H1 (cell line): ENCODE measurements at regions not wholly inside any gene's neighbourhood (a gene's known extent, or its start where the extent isn't known, plus 50 kb on each side); places are given as distances from the start of the nearest gene placed in this dataset.

ENCODE experiments used
- CTCF ChIA-PET: fragments of 300-600 bp; sonication (Branson Sonifier 250); formaldehyde crosslinking; loops from one replicate; lab custom pipeline; 2021; ENCODE audit not compliant: partially characterized antibody; lab: Charles Lee
- POLR2A ChIA-PET: fragments of 300-600 bp; sonication (Branson Sonifier 250); formaldehyde crosslinking; loops from one replicate; lab custom pipeline; 2021; ENCODE audit warnings: inconsistent platforms; ENCODE audit not compliant: partially characterized antibody; lab: Charles Lee
- DNase-seq, 2 experiments: peaks; one replicate each; pipeline versions ENCODE4 v3.0.0 to v3.0.0-alpha.2; 2010 to 2022; ENCODE audit warnings: low spot score in 2 of 2, low read depth in 1 of 2, mixed read lengths in 1 of 2
- FAIRE-seq: peaks from 2 replicates; lab custom pipeline; 2011; peaks lifted over from hg19 to GRCh38; lab: Jason Lieb, UNC
- H2AFZ ChIP-seq: 2 replicates; pipeline ENCODE4 v1.8.1; 2012; ENCODE audit warnings: low read length, inconsistent platforms
- H2AK5ac ChIP-seq: 2 replicates; pipeline ENCODE4 v1.6.1; 2013; ENCODE audit warnings: low read depth, low read length
- H2BK120ac ChIP-seq: replicated peaks from 2 replicates; pipeline ENCODE3; 2013; ENCODE audit warnings: low read depth, low read length, inconsistent platforms
- H2BK12ac ChIP-seq: 2 replicates; pipeline ENCODE4 v1.6.1; 2013; ENCODE audit warnings: low read depth, low read length
- H2BK15ac ChIP-seq: 2 replicates; pipeline ENCODE4 v1.6.1; 2013; ENCODE audit warnings: low read length
- H2BK20ac ChIP-seq: 2 replicates; pipeline ENCODE4 v1.6.1; 2013; ENCODE audit warnings: low read length
- H2BK5ac ChIP-seq: 2 replicates; pipeline ENCODE4 v1.6.1; 2013; ENCODE audit warnings: low read depth, low read length
- H3K14ac ChIP-seq: 2 replicates; pipeline ENCODE4 v1.6.1; 2013; ENCODE audit warnings: inconsistent platforms; ENCODE audit not compliant: insufficient read length
- H3K18ac ChIP-seq: 2 replicates; pipeline ENCODE4 v1.6.1; 2013; ENCODE audit warnings: low read length; ENCODE audit errors: extremely low read depth
- H3K23ac ChIP-seq: 2 replicates; pipeline ENCODE4 v1.6.1; 2013; ENCODE audit warnings: inconsistent platforms; ENCODE audit not compliant: insufficient read length
- H3K23me2 ChIP-seq: 2 replicates; pipeline ENCODE4 v1.6.1; 2013; ENCODE audit warnings: low read depth, low read length
- H3K27ac ChIP-seq: 2 replicates; pipeline ENCODE4 v1.6.1; 2011; ENCODE audit warnings: low read depth, low read length, inconsistent platforms
- H3K27me3 ChIP-seq, 4 experiments: replicated peaks in 1 of 4; 1 replicate in 1 of 4; 2 replicates in 3 of 4; pipeline versions ENCODE4 v1.6.1 to v1.8.1; 2011 to 2013; ENCODE audit warnings: low read length in 3 of 4, mild to moderate bottlenecking in 3 of 4, inconsistent platforms in 2 of 4, mixed read lengths in 2 of 4, moderate library complexity in 1 of 4; ENCODE audit not compliant: control insufficient read depth in 3 of 4, insufficient read depth in 3 of 4; ENCODE audit errors: extremely low read depth in 1 of 4
- H3K36me3 ChIP-seq, 4 experiments: 2 replicates each; pipeline versions ENCODE4 v1.6.1 to v1.8.1; 2011 to 2013; ENCODE audit warnings: mild to moderate bottlenecking in 4 of 4, low read length in 3 of 4, moderate library complexity in 2 of 4, control low read depth in 1 of 4, inconsistent platforms in 1 of 4; ENCODE audit not compliant: insufficient read depth in 4 of 4, control insufficient read depth in 2 of 4
- H3K4ac ChIP-seq: replicated peaks from 2 replicates; pipeline ENCODE3; 2013; ENCODE audit warnings: low read length, low read depth, mixed read lengths, inconsistent platforms; ENCODE audit not compliant: insufficient read length
- H3K4me1 ChIP-seq, 4 experiments: replicated peaks in 1 of 4; 1 replicate in 1 of 4; 2 replicates in 3 of 4; pipeline versions ENCODE4 v1.6.1 to v1.8.1; 2011 to 2013; ENCODE audit warnings: low read length in 3 of 4, inconsistent platforms in 2 of 4, mixed read lengths in 1 of 4; ENCODE audit not compliant: insufficient read depth in 4 of 4, control insufficient read depth in 3 of 4
- H3K4me2 ChIP-seq, 2 experiments: 2 replicates each; pipeline versions ENCODE4 v1.6.1 to v1.8.1; 2011 to 2013; ENCODE audit warnings: low read depth in 2 of 2, low read length in 2 of 2, control low read depth in 1 of 2, inconsistent platforms in 1 of 2, mild to moderate bottlenecking in 1 of 2; ENCODE audit not compliant: insufficient read depth in 1 of 2
- H3K4me3 ChIP-seq, 4 experiments: fragments of 200-600, 300-600 bp in 1 of 4; sonication (generic), shearing (Covaris generic), sonication (Bioruptor Twin) in 1 of 4; 2 replicates each; pipeline versions ENCODE4 v1.5.1 to v1.8.1; 2011 to 2016; ENCODE audit warnings: low read length in 4 of 4, low read depth in 3 of 4, control low read depth in 2 of 4, inconsistent platforms in 2 of 4, mild to moderate bottlenecking in 2 of 4, mixed read lengths in 1 of 4, moderate library complexity in 1 of 4; ENCODE audit not compliant: insufficient read depth in 2 of 4; ENCODE audit errors: extremely low read depth in 1 of 4
- H3K56ac ChIP-seq: replicated peaks from 2 replicates; pipeline ENCODE3; 2013; ENCODE audit warnings: low read depth, mild to moderate bottlenecking, mixed read lengths, low read length, inconsistent platforms; ENCODE audit not compliant: insufficient read length
- H3K79me1 ChIP-seq: 2 replicates; pipeline ENCODE4 v1.6.1; 2013; ENCODE audit warnings: low read depth, low read length, control low read depth
- H3K79me2 ChIP-seq, 2 experiments: 2 replicates each; pipeline versions ENCODE4 v1.6.1 to v1.8.1; 2012 to 2013; ENCODE audit warnings: low read length in 2 of 2, mild to moderate bottlenecking in 2 of 2, inconsistent platforms in 1 of 2; ENCODE audit not compliant: insufficient read depth in 2 of 2, control insufficient read depth in 1 of 2
- H3K9ac ChIP-seq, 4 experiments: replicated peaks in 1 of 4; 1 replicate in 1 of 4; 2 replicates in 3 of 4; pipeline versions ENCODE4 v1.6.1 to v1.8.1; 2011 to 2013; ENCODE audit warnings: low read depth in 3 of 4, low read length in 3 of 4, control low read depth in 2 of 4, mild to moderate bottlenecking in 2 of 4, moderate library complexity in 2 of 4, inconsistent platforms in 1 of 4; ENCODE audit errors: extremely low read depth in 1 of 4
- H3K9me3 ChIP-seq, 2 experiments: 2 replicates each; pipeline versions ENCODE4 v1.6.1 to v1.8.1; 2012 to 2013; ENCODE audit warnings: mild to moderate bottlenecking in 2 of 2, moderate library complexity in 2 of 2, control low read depth in 1 of 2, inconsistent platforms in 1 of 2, low read depth in 1 of 2, low read length in 1 of 2, mixed read lengths in 1 of 2; ENCODE audit not compliant: insufficient read depth in 2 of 2
- H4K20me1 ChIP-seq, 2 experiments: replicated peaks in 1 of 2; 2 replicates each; pipeline versions ENCODE3 to v1.8.1; 2011 to 2013; ENCODE audit warnings: inconsistent platforms in 2 of 2, low read length in 2 of 2, mild to moderate bottlenecking in 1 of 2; ENCODE audit not compliant: insufficient read depth in 2 of 2, control insufficient read depth in 1 of 2
- H4K5ac ChIP-seq: 2 replicates; pipeline ENCODE4 v1.6.1; 2013; ENCODE audit warnings: low read length, low read depth, mixed read lengths, inconsistent platforms; ENCODE audit not compliant: insufficient read length
- H4K8ac ChIP-seq: 2 replicates; pipeline ENCODE4 v1.8.0; 2013; ENCODE audit warnings: mild to moderate bottlenecking, moderate library complexity, low read length, inconsistent platforms; ENCODE audit not compliant: insufficient read depth; ENCODE audit errors: extremely low read depth
- H4K91ac ChIP-seq: replicated peaks from 2 replicates; pipeline ENCODE3; 2013; ENCODE audit warnings: low read length, mixed read lengths, inconsistent platforms; ENCODE audit not compliant: insufficient read length
- EP300 ChIP-seq, 2 experiments: IDR thresholded peaks; 1 replicate in 1 of 2; 2 replicates in 1 of 2; pipeline ENCODE4 v1.6.1; 2011 to 2012; ENCODE audit warnings: low read depth in 2 of 2, low read length in 2 of 2, mild to moderate bottlenecking in 2 of 2, borderline replicate concordance in 1 of 2, inconsistent platforms in 1 of 2, moderate library complexity in 1 of 2
- EZH2 ChIP-seq: fragments of 200-600 bp; sonication (generic); IDR thresholded peaks from 2 replicates; pipeline ENCODE4 v1.7.1; 2012; ENCODE audit warnings: low read depth, mild to moderate bottlenecking, moderate library complexity, low read length, inconsistent platforms; ENCODE audit not compliant: severe bottlenecking
- JUN ChIP-seq: IDR thresholded peaks from 2 replicates; pipeline ENCODE4 v1.6.1; 2011; ENCODE audit warnings: low read depth, mild to moderate bottlenecking, improper control_type of control experiment, low read length
- JUND ChIP-seq: IDR thresholded peaks from 2 replicates; pipeline ENCODE4 v1.6.1; 2011; ENCODE audit warnings: mild to moderate bottlenecking, improper control_type of control experiment, low read length
- KDM5A ChIP-seq: fragments of 200-600 bp; IDR thresholded peaks from 2 replicates; pipeline ENCODE4 v1.7.1; 2012; ENCODE audit warnings: mild to moderate bottlenecking, low read length, inconsistent platforms, mixed read lengths
- POU5F1 ChIP-seq: IDR thresholded peaks from 2 replicates; pipeline ENCODE4 v1.6.1; 2011; ENCODE audit warnings: low read depth, mild to moderate bottlenecking, low read length, moderate library complexity
- SP2 ChIP-seq: IDR thresholded peaks from 2 replicates; pipeline ENCODE4 v1.6.1; 2012; ENCODE audit warnings: mild to moderate bottlenecking, low read length, inconsistent platforms
- TAF1 ChIP-seq: IDR thresholded peaks from 2 replicates; pipeline ENCODE4 v1.6.1; 2011; ENCODE audit warnings: mild to moderate bottlenecking, low read depth, low read length
- WGBS, 2 experiments: shearing (Covaris generic) in 1 of 2; methylation state at CpG; one replicate each; pipeline versions ENCODE4 v1.1.6 to v1.1.7; 2013 to 2015; ENCODE audit warnings: low lambda C conversion rate in 2 of 2, mixed read lengths in 2 of 2, inconsistent platforms in 1 of 2, low coverage in 1 of 2, missing lambda C conversion rate in 1 of 2; ENCODE audit not compliant: insufficient replicate concordance in 2 of 2, insufficient coverage in 1 of 2, insufficient read length in 1 of 2; ENCODE audit errors: extremely low coverage in 1 of 2, missing lambda C conversion rate in 1 of 2; 5-methylcytosine and 5-hydroxymethylcytosine counted together
- TF ChIP-seq, protein P1 (sequence below): IDR thresholded peaks from 2 replicates; pipeline ENCODE4 v1.6.1; 2011; ENCODE audit warnings: low read length, improper control_type of control experiment
- TF ChIP-seq, protein P2 (sequence below): IDR thresholded peaks from 2 replicates; pipeline ENCODE4 v1.6.1; 2012; ENCODE audit warnings: low read length, inconsistent platforms
- TF ChIP-seq, protein P3 (sequence below): IDR thresholded peaks from 2 replicates; pipeline ENCODE4 v1.6.1; 2012; ENCODE audit warnings: inconsistent platforms

DNA sequence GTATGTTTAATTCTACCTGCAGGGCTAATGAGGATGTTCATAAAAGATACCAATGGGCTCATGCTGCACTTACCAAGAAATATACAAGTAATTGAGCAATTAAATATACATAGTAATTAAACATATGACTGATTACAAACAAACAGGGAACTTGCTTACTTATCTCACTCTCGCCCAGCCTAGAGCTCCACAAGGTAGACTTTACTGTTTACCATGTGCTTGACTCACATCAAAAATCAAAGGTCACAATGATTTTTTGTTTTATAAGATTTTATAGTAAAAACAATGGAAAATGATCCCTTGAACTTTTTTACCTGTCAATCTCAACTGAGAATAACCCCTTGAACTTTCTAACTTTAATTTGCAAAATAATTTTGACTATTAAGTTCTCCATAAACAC is 1395.1 kb downstream of the SUCLG1 start:
- Histone ChIP-seq H3K27me3 (no peaks in the 10 kb centered on the region), H3K56ac (no peak overlapping the region), H4K91ac (no peak overlapping the region), H4K20me1 (no peaks in the 10 kb centered on the region), H2BK20ac (no peak overlapping the region), H3K9me3 (peaks cover under 1% of the 10 kb centered on the region in 2 experiments; a peak in 3 of 4 replicates), H3K4me3 (no peak overlapping the region), H3K18ac (no peak overlapping the region), H3K79me2 (no peaks in the 10 kb centered on the region), H2BK5ac (no peak overlapping the region), H3K4me2 (no peak overlapping the region), H3K79me1 (no peaks in the 10 kb centered on the region), H2BK120ac (no peak overlapping the region), H2AFZ (no peak overlapping the region), H3K27ac (no peak overlapping the region), H4K8ac (no peak overlapping the region), H3K4ac (no peak overlapping the region), H2BK15ac (no peak overlapping the region), H3K23ac (no peak overlapping the region), H3K9ac (no peak overlapping the region), H3K23me2 (no peaks in the 10 kb centered on the region), H2BK12ac (no peak overlapping the region), H4K5ac (no peak overlapping the region), H3K4me1 (no peaks in the 10 kb centered on the region), H2AK5ac (no peak overlapping the region), H3K36me3 (no peaks in the 10 kb centered on the region), H3K14ac (no peak overlapping the region)
- DNase-seq (no peak), FAIRE-seq (no peak)
- WGBS, 2 experiments = 86% methylated on average over 1 of the region's 1 CpG; no CpG with 5 or more reads in 1 of the 2 experiments
- POLR2A ChIA-PET = no interaction called here
- CTCF ChIA-PET = interaction anchor here (0.8 kb wide), 1 partner anchor 169 kb away, joined by 3 read pairs; no protein-coding TSS in a partner anchor
- TF ChIP-seq SP2 (no peak), EP300 (IDR thresholded peaks at IDR 0.05; ENCODE audit: borderline replicate concordance in 1 of 2, low read depth in 2 of 2, low read length in 2 of 2) (no peak), POU5F1 (no peak), KDM5A (no peak), JUND (no peak), TAF1 (no peak), EZH2 (no peak), JUN (no peak)
- TF ChIP-seq, protein P1, sequence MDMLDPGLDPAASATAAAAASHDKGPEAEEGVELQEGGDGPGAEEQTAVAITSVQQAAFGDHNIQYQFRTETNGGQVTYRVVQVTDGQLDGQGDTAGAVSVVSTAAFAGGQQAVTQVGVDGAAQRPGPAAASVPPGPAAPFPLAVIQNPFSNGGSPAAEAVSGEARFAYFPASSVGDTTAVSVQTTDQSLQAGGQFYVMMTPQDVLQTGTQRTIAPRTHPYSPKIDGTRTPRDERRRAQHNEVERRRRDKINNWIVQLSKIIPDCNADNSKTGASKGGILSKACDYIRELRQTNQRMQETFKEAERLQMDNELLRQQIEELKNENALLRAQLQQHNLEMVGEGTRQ = no peak
- TF ChIP-seq, protein P2, sequence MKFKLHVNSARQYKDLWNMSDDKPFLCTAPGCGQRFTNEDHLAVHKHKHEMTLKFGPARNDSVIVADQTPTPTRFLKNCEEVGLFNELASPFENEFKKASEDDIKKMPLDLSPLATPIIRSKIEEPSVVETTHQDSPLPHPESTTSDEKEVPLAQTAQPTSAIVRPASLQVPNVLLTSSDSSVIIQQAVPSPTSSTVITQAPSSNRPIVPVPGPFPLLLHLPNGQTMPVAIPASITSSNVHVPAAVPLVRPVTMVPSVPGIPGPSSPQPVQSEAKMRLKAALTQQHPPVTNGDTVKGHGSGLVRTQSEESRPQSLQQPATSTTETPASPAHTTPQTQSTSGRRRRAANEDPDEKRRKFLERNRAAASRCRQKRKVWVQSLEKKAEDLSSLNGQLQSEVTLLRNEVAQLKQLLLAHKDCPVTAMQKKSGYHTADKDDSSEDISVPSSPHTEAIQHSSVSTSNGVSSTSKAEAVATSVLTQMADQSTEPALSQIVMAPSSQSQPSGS = no peak
- TF ChIP-seq, protein P3, sequence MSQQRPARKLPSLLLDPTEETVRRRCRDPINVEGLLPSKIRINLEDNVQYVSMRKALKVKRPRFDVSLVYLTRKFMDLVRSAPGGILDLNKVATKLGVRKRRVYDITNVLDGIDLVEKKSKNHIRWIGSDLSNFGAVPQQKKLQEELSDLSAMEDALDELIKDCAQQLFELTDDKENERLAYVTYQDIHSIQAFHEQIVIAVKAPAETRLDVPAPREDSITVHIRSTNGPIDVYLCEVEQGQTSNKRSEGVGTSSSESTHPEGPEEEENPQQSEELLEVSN = no peak
